Naive thymus-derived CD8-positive, alpha-beta T cell (primary cell): ENCODE measurements at regions not wholly inside any gene's neighbourhood (a gene's known extent, or its start where the extent isn't known, plus 50 kb on each side); places are given as distances from the start of the nearest gene placed in this dataset.
"Not testable (repeated sequence)": the region's sequence is repeated elsewhere in the genome, so short reads cannot be mapped to it uniquely, and the experiment has no call there.

ENCODE experiments used
- ATAC-seq, 2 donors: fragments of 150-1000 bp; cut with Tn5 transposase in 1 of 2; sonication (Bioruptor Pico), chemical (Tn5 transposase) in 1 of 2; 1 replicate in 1 of 2; 2 replicates in 1 of 2; pipeline ENCODE4 v1.10.0; 2021; ENCODE audit warnings: mild to moderate bottlenecking in 2 of 2, moderate library complexity in 2 of 2
- POLR2A ChIA-PET: fragments of 350-600 bp; sonication (Branson Sonifier 250); formaldehyde crosslinking; loops from one replicate; lab custom pipeline; 2021; ENCODE audit warnings: antibody characterized with exemption; lab: Charles Lee
- DNase-seq, 10 donors: peaks; one replicate each; pipeline versions ENCODE4 v3.0.0 to v3.0.0-alpha.2; 2020 to 2022
- H3K27ac Mint-ChIP-seq, 10 donors: one replicate each; pipeline ENCODE4 v1.8.0; 2020 to 2022; ENCODE audit warnings: mild to moderate bottlenecking in 10 of 10, mixed read lengths in 10 of 10, moderate library complexity in 4 of 10, inconsistent platforms in 1 of 10
- H3K27me3 Mint-ChIP-seq, 5 donors: one replicate each; pipeline ENCODE4 v1.8.0; 2021 to 2022; ENCODE audit warnings: mixed read lengths in 5 of 5
- H3K36me3 Mint-ChIP-seq, 3 donors: one replicate each; pipeline ENCODE4 v1.8.0; 2020 to 2022; ENCODE audit warnings: mixed read lengths in 3 of 3, mild to moderate bottlenecking in 2 of 3, inconsistent platforms in 1 of 3
- H3K4me1 Mint-ChIP-seq, 4 donors: one replicate each; pipeline ENCODE4 v1.8.0; 2021 to 2022; ENCODE audit warnings: mixed read lengths in 4 of 4
- H3K4me3 Mint-ChIP-seq, 10 donors: one replicate each; pipeline ENCODE4 v1.8.0; 2020 to 2022; ENCODE audit warnings: mild to moderate bottlenecking in 10 of 10, mixed read lengths in 10 of 10, moderate library complexity in 6 of 10, inconsistent platforms in 1 of 10
- H3K9me3 Mint-ChIP-seq, 9 donors: one replicate each; pipeline ENCODE4 v1.8.0; 2020 to 2022; ENCODE audit warnings: mixed read lengths in 9 of 9, mild to moderate bottlenecking in 3 of 9, inconsistent platforms in 1 of 9, moderate library complexity in 1 of 9

DNA sequence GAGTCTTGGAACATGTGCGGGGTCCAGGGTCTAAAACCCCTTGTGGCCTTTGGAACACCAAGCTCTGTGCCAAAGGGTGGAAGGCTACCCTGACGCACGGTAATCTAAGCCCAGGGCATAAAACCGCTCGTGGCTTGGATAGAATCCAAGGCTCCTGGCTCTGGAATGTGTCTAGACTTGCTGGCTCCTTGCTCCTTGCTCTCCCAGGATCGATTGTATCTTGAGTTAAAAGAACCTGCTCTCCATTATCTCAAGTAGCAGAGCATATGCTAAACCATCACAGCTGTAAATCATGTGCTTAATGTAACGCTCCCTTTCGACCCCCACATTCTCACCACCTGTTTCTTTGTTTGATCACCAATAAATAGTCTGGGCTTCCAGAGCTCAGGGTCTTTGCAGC is 50.3 kb downstream of the TLCD4 start:
- H3K27ac Mint-ChIP-seq, ATAC-seq, POLR2A ChIA-PET, H3K4me3 Mint-ChIP-seq, DNase-seq, H3K4me1 Mint-ChIP-seq: not testable (repeated sequence)
- Mint-ChIP-seq H3K9me3 (peaks cover 0 to 24% (median 10%) of the 10 kb centered on the region in 9 donors), H3K36me3 (peaks cover 0 to 15% (median 0%) of the 10 kb centered on the region in 3 donors), H3K27me3 (peaks cover 7 to 30% (median 20%) of the 10 kb centered on the region in 5 donors)

DNA sequence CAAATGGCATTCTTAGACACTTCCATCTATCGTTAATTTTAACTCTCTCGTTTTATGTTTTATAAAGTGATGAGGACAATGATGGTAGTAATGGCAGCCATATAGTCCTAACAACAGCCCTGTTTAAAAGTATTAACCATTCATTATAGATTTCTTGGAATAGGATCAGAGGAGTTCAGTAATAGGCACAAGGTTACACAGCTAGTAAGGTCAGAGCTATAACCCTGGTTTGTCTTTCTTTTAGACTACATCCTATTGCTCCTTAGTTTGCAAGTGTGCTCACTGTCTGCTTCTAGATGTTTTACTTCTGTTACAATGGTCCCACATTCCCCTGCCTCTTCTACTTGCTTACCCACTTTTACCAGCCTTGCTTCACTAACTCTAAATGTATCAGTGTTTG is 50.9 kb downstream of the TLCD4 start:
- no peak overlapping the region for H3K27ac Mint-ChIP-seq
- peaks cover 0 to 24% (median 10%) of the 10 kb centered on the region in 9 donors for H3K9me3 Mint-ChIP-seq
- H3K4me3 Mint-ChIP-seq, result no peak overlapping the region
- DNase-seq (no peak), ATAC-seq (no peak)
- H3K27me3 Mint-ChIP-seq, result peaks cover 7 to 25% (median 17%) of the 10 kb centered on the region in 5 donors
- H3K4me1 Mint-ChIP-seq, result no peaks in the 10 kb centered on the region
- H3K36me3 Mint-ChIP-seq, result peaks cover 0 to 15% (median 0%) of the 10 kb centered on the region in 3 donors
- POLR2A ChIA-PET, result no interaction called here

DNA sequence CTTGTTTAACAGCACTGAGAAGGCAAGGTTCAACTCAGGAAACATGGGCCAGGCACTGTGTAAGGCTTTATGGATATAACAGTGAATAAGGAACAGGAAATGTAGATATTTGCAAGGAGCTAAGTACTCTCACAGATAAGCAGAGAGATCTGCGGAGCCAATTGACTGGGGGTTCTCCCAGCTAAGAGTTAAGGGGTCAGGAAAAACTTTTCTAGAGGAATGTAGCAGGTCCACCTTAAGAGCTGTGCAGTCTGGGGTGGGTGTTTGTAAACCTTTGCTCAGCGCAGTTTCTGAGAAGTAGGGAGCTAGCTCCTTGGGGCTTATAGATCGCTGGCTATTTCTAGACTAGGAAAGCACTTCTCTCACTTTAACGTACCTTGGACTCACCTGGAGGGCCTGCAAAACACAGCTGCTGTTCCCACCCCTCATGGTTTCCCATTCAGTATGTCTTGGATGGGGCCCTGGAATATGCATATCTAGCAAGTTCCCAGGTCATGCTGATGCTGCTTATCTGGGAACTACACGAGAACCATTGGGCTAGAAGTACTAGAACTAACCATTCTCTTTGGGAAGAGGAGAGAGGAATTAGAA is 51.7 kb downstream of the TLCD4 start:
- H3K4me3 Mint-ChIP-seq, result no peak overlapping the region
- peaks cover 0 to 15% (median 0%) of the 10 kb centered on the region in 3 donors for H3K36me3 Mint-ChIP-seq
- no peaks in the 10 kb centered on the region for H3K4me1 Mint-ChIP-seq
- no peak for ATAC-seq
- POLR2A ChIA-PET, result no interaction called here
- peaks cover 0 to 16% (median 9%) of the 10 kb centered on the region in 9 donors for H3K9me3 Mint-ChIP-seq
- DNase-seq, result no peak
- peaks cover 6 to 19% (median 15%) of the 10 kb centered on the region in 5 donors for H3K27me3 Mint-ChIP-seq
- no peak overlapping the region for H3K27ac Mint-ChIP-seq

DNA sequence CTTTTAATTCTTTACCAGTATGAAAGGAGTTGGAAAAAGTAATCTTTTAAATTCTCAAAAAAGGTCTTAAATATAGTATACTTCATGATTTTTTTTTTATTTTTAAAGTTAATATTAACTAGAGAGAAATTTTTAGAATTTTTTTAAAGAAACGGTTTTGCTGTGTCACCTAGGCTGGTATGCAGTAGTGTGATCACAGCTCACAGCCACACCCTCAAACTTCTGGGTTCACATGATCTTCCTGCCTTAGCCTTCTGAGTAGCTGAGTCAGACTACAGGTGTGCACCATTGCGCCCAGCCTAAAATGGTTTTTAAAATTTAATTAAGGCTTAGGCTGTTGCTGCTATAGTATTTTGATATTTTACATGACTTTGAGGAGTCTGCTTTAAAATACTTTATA is 52.4 kb downstream of the TLCD4 start:
- Mint-ChIP-seq H3K9me3 (peaks cover 0 to 12% (median 7%) of the 10 kb centered on the region in 9 donors), H3K27me3 (peaks cover 6 to 18% (median 12%) of the 10 kb centered on the region in 5 donors), H3K4me3 (no peak overlapping the region), H3K27ac (no peak overlapping the region), H3K36me3 (peaks cover 0 to 12% (median 0%) of the 10 kb centered on the region in 3 donors), H3K4me1 (no peaks in the 10 kb centered on the region)
- POLR2A ChIA-PET, result no interaction called here
- ATAC-seq (no peak), DNase-seq (no peak)

DNA sequence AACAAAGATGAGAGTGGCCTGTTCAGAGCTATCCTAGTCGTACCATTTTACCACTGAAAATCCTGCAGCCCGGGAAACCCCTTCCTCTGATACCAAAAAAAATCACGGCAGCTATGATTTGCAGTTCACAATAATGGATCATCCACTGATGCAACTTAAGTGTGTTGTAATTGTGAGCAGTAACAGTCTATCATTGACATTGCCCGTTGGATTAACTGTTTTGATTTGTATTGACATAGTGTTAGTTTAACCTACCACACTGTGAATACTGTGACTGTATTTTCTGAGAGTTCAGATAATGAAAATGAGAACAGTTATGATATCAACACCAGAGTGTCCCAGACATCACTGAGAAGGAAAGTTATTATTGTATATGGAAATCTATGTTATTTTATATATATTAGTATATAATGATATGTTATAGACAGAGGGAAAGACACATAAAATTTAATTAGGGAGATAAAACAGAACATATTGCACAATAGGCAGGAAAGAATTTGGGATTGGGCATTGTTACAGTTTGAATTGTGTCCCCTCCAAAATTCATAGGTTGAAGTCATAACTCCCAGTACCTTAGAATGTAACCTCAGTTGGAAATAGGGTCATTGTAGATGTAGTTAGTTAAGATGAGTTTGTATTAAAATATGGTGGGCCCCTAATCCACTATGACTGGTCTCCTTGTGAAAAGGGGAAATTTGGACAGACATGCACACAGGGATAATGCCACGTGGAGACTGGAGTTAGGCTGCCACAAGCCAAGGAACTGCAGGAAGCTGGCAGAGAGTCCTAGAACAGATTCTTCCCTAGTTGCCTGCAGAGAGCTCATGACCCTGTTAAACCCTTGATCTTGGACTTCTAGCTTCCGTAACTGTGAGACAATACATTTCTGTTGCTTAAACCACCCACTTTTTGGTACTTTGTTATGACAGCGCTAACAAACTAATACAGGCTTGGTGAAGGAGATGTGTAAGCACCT is 54.4 kb downstream of the TLCD4 start:
- no peak overlapping the region for H3K27ac Mint-ChIP-seq
- POLR2A ChIA-PET, result no interaction called here
- ATAC-seq (no peak), DNase-seq (no peak)
- H3K27me3 Mint-ChIP-seq, result peaks cover 4 to 20% (median 7%) of the 10 kb centered on the region in 5 donors
- no peak overlapping the region for H3K4me3 Mint-ChIP-seq
- H3K4me1 Mint-ChIP-seq, result no peaks in the 10 kb centered on the region
- H3K36me3 Mint-ChIP-seq, result peaks cover 0 to 2% (median 0%) of the 10 kb centered on the region in 3 donors
- H3K9me3 Mint-ChIP-seq, result peaks cover 0 to 4% (median 0%) of the 10 kb centered on the region in 9 donors

DNA sequence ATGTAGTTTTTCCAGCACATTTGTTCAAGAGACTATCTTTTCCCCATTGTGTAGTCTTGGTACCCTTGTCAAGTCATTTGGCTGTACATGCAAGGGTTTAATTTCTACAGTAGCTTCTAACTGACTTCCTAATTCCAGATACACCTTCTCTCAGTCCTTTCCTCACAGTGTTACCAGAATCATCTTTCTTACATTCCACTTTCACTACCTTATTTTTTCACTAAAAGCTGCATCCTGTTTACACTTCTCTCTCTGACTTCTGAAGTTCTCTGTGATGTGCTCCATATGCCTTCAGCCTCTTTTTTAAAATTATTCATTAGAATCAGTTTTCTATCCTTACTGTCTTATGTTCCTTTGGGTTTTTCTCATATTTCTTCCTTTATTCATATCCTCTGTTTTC is 57.1 kb upstream of the RWDD3 start:
- DNase-seq, result no peak
- POLR2A ChIA-PET, result no interaction called here
- Mint-ChIP-seq H3K27ac (peak overlapping the region in 1 of 10 donors; percentile 33), H3K4me3 (no peak overlapping the region), H3K4me1 (peaks cover 0 to 6% (median 0%) of the 10 kb centered on the region in 4 donors), H3K9me3 (peaks cover 0 to 4% (median 0%) of the 10 kb centered on the region in 9 donors), H3K36me3 (peaks cover 0 to 2% (median 0%) of the 10 kb centered on the region in 3 donors), H3K27me3 (peaks cover 0 to 10% (median 4%) of the 10 kb centered on the region in 5 donors)
- ATAC-seq, result no peak

DNA sequence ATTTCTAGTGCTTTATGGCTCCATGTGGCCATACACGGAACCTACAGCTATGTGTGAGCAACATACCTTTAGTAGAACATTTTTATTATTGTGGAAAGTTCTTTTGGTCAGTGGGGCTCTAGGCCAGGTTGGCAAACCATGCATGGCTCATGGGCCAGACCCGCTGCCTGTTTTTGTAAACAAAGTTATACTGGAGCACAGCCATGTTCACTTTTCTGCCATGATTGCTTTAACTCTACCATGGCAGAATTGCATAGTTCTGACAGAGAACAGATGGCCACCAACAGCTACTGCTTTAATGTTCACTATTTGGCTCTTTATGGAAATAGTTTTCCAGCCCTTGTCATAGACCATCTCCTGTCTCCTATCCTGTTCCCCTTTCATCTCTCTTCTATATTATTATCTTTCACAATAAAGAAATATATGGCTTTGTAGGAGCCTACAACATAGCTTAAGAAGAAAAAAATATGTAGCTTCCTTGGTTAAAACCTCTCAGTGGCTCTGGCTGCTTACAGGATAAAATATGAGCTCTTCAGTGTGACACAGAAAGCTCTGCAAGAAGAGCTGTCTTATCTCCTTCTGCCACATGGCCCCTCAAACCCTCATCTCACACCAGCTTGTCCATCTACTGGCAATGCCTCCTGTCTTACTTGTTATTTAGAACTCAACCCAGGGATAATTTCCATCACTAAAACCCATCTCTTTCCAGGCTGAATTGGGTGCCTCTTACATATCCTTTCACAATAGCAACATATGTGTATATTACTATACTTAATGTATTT is 54.6 kb upstream of the RWDD3 start:
- peaks cover 0 to 2% (median 0%) of the 10 kb centered on the region in 3 donors for H3K36me3 Mint-ChIP-seq
- no peak overlapping the region for H3K4me3 Mint-ChIP-seq
- H3K27ac Mint-ChIP-seq, result no peak overlapping the region
- POLR2A ChIA-PET, result no interaction called here
- peaks cover 0 to 6% (median 0%) of the 10 kb centered on the region in 4 donors for H3K4me1 Mint-ChIP-seq
- ATAC-seq (no peak), DNase-seq (no peak)
- H3K27me3 Mint-ChIP-seq, result peaks cover 11 to 31% (median 12%) of the 10 kb centered on the region in 5 donors
- peaks cover 0 to 4% (median 0%) of the 10 kb centered on the region in 9 donors for H3K9me3 Mint-ChIP-seq

DNA sequence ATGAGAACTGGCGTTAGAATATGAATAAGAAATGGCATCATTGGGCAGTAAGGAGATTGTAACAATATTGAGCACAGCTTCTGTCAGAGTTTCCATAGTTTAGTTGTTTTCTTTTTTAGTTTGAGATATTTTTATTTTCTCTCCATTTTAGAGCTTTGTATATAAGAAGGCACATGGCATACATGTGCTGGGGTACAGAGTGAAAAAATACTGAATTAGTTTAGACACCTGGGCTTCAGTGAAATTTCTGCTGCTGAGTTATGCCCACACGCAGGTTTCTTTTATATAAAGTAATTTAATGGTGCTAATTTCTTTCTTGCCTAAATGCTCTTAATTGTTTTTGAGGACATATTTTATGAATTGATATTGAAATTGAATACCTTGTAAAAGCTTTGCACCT is 53.6 kb upstream of the RWDD3 start:
- POLR2A ChIA-PET, result no interaction called here
- peaks cover 0 to 6% (median 0%) of the 10 kb centered on the region in 4 donors for H3K4me1 Mint-ChIP-seq
- peaks cover 0 to 2% (median 0%) of the 10 kb centered on the region in 3 donors for H3K36me3 Mint-ChIP-seq
- DNase-seq, result no peak
- no peak overlapping the region for H3K27ac Mint-ChIP-seq
- H3K9me3 Mint-ChIP-seq, result peaks cover 0 to 2% (median 0%) of the 10 kb centered on the region in 9 donors
- H3K4me3 Mint-ChIP-seq, result no peak overlapping the region
- peaks cover 11 to 31% (median 14%) of the 10 kb centered on the region in 5 donors for H3K27me3 Mint-ChIP-seq
- no peak for ATAC-seq

DNA sequence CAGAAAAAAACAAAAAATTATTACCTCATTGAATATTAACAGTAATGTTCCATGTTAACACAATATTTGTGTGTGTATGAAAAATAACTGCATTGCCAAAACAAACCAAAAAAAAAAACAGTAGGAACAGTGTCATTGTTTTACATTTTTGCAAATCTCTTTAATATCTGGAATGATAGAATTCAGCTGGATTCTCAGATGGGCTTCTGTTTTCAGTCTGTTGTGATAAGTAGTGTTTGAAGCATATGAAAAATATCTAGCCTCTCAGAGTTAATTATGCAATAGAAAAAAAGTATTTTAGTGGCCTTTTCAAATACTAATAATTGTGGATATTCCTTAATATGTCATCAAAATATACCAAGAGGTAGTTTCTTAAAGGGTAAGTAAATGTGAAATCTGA is 52.9 kb upstream of the RWDD3 start:
- no peak overlapping the region for H3K4me3 Mint-ChIP-seq
- peaks cover 0 to 2% (median 0%) of the 10 kb centered on the region in 9 donors for H3K9me3 Mint-ChIP-seq

DNA sequence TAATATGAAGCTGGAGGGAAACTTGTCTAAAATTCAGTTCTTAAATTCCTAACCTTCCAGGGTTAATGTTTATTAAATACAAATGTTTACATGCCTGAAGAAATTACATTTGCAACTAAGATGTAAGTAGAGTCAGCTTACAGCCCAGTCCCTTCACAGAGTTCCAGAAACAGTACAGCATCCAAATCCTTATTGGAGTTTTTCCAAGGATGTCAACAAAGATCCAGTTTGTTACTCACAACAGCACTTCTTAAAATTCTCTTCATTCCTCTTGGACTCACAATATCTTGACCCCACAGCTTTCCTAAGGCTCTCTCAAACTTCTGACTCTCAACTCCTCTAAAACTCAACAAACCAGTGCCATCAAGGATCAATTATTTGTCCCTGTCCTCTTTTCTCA is 50.1 kb upstream of the RWDD3 start:
- Mint-ChIP-seq H3K27me3 (peaks cover 13 to 39% (median 19%) of the 10 kb centered on the region in 5 donors), H3K4me1 (no peaks in the 10 kb centered on the region), H3K4me3 (no peak overlapping the region), H3K27ac (no peak overlapping the region), H3K9me3 (peaks cover 0 to 2% (median 0%) of the 10 kb centered on the region in 9 donors), H3K36me3 (no peaks in the 10 kb centered on the region)
- POLR2A ChIA-PET, result no interaction called here
- ATAC-seq, result no peak
- DNase-seq, result no peak

More for the DNA sequence above, 52.9 kb upstream of the RWDD3 start:
- POLR2A ChIA-PET, result no interaction called here
- Mint-ChIP-seq H3K27me3 (peaks cover 11 to 33% (median 14%) of the 10 kb centered on the region in 5 donors), H3K36me3 (no peaks in the 10 kb centered on the region), H3K4me1 (peaks cover 0 to 6% (median 0%) of the 10 kb centered on the region in 4 donors), H3K27ac (no peak overlapping the region)
- DNase-seq, result no peak
- no peak for ATAC-seq
